Esophagus muscularis mucosa (tissue), 4 donors: ENCODE measurements at regions not wholly inside any gene's neighbourhood (a gene's known extent, or its start where the extent isn't known, plus 50 kb on each side); places are given as distances from the start of the nearest gene placed in this dataset.

ENCODE experiments used
- CTCF ChIP-seq, 3 experiments: fragments of 200-600 bp in 2 of 3; fragments of 450-650 bp in 1 of 3; sonication (generic) in 2 of 3; IDR thresholded peaks; one replicate each; pipeline ENCODE4 v1.5.1; 2017 to 2019; ENCODE audit warnings: antibody characterized with exemption in 3 of 3, mild to moderate bottlenecking in 2 of 3, moderate library complexity in 1 of 3
- EP300 ChIP-seq: sonication (generic); formaldehyde crosslinking; IDR thresholded peaks from one replicate; pipeline ENCODE4 v1.6.1; 2017; ENCODE audit warnings: antibody characterized with exemption
- POLR2A ChIP-seq: fragments of 450-650 bp; IDR thresholded peaks from one replicate; pipeline ENCODE4 v1.6.1; 2017; ENCODE audit warnings: antibody characterized with exemption, moderate library complexity, mild to moderate bottlenecking, low read depth
- POLR2AphosphoS5 ChIP-seq, 2 donors: sonication (generic); formaldehyde crosslinking; IDR thresholded peaks; one replicate each; pipeline ENCODE4 v1.6.1; 2017; ENCODE audit warnings: antibody characterized with exemption in 2 of 2

GRCh38 chr18:2144811-2145210, 426.5 kb downstream of the METTL4 start:
- TF ChIP-seq CTCF (IDR thresholded peaks at IDR 0.05) (no peak), POLR2A (no peak), POLR2AphosphoS5 (IDR thresholded peaks at IDR 0.05) (no peak), EP300 (no peak)
